ENCODE measurements at regions not wholly inside any gene's neighbourhood (a gene's known extent, or its start where the extent isn't known, plus 50 kb on each side); places are given as distances from the start of the nearest gene placed in this dataset.

DNA sequence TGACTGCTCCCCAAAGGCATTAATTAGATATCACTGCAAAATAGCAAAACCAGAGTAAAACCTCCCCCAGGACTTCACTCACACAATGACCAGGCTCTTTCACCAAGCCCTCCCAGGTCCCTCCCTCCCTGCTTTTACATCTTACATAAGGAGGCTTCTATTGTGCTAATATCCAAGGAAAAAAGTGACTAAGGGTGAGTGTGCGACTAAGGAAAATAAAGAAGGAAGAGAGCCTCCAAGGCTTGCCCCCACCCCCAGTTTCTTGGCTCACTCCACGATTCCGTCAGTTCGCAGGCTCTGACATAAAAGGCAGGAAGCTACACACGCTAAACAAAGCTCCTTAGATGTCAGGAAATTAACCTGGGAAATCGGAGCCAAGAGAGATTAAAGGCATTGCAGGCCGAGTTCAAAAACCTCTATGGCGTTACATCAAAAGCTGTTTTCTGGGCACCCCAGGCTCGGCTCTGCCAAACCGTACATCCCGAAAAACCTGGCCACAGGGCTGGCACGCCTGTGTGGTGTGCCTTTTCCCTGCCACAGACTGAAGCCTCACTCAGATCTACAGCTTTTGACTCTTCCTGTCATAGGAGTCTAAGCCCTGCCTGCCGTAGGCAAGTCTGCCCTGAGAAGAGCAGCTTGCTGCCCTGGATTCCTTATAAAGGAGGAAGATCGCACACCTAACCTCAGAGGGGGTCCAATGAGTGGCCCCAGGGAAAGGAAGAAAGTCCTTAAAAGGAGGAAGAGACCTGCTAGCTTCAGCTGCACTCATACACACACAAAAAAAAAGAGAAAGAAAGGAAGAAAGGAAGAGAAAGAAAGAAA, 67.0 kb upstream of the SERP2 start:
- H3K36me3 ChIP-seq, result no peaks in the 10 kb centered on the region
- H3K27ac ChIP-seq, result peak overlapping the region; percentile 42
- no peaks in the 10 kb centered on the region for H3K9me3 ChIP-seq (ENCODE audit: severe bottlenecking)
- TF ChIP-seq, protein P1, sequence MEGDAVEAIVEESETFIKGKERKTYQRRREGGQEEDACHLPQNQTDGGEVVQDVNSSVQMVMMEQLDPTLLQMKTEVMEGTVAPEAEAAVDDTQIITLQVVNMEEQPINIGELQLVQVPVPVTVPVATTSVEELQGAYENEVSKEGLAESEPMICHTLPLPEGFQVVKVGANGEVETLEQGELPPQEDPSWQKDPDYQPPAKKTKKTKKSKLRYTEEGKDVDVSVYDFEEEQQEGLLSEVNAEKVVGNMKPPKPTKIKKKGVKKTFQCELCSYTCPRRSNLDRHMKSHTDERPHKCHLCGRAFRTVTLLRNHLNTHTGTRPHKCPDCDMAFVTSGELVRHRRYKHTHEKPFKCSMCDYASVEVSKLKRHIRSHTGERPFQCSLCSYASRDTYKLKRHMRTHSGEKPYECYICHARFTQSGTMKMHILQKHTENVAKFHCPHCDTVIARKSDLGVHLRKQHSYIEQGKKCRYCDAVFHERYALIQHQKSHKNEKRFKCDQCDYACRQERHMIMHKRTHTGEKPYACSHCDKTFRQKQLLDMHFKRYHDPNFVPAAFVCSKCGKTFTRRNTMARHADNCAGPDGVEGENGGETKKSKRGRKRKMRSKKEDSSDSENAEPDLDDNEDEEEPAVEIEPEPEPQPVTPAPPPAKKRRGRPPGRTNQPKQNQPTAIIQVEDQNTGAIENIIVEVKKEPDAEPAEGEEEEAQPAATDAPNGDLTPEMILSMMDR (IDR thresholded peaks at IDR 0.05; ENCODE audit: low read depth, low read length), result no peak
- H3K27me3 ChIP-seq (ENCODE audit: insufficient read depth, low read depth, severe bottlenecking), result no peaks in the 10 kb centered on the region
- DNase-seq, result peak; percentile 25
- peak overlapping the region; percentile 34 for H3K4me3 ChIP-seq (ENCODE audit: low read depth, low read length)

DNA sequence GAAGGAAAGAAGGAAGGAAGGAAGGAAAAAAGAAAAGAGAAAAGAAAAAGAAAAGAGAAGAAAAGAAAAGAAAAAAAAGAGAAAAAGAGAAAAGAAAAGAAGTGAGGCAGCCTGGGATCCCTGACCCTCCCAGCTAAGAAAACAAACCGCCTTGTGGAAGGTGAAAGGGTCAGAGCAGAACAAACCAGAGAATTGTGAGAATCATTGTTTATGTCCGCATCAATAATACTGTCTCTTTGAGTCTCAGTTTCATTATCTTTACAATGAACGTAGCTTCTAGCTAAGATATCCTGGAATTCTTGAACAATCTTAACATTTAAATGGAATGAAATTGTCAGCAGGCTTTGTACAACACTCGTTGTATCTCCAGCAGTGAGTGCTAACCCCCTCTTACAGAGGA, 66.4 kb upstream of the SERP2 start:
- no peaks in the 10 kb centered on the region for H3K36me3 ChIP-seq
- H3K27me3 ChIP-seq (ENCODE audit: insufficient read depth, low read depth, severe bottlenecking), result no peaks in the 10 kb centered on the region
- TF ChIP-seq, protein P1 (IDR thresholded peaks at IDR 0.05; ENCODE audit: low read depth, low read length), result no peak
- no peak for DNase-seq
- H3K9me3 ChIP-seq (ENCODE audit: severe bottlenecking), result no peaks in the 10 kb centered on the region
- H3K27ac ChIP-seq, result no peak overlapping the region
- no peak overlapping the region for H3K4me3 ChIP-seq (ENCODE audit: low read depth, low read length)

DNA sequence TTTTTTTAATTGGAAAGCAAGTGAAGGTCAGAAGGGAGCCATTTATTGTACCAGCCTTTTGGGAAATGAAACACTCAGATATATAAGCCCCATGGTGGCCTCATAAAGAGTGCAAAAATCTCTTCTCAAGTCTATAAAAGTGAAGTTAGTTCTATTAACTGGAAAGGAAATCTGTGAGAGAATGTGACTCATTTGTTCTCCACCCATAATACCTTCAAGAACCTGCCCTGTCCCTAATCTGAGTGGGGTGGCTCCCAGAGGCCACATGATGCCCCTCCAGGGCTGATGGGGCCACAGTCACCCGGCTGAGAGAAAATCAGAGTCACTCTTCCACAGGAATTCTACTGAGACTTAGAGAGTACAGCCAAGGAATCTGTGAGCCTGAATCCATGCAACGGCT, 65.8 kb upstream of the SERP2 start:
- no peaks in the 10 kb centered on the region for H3K27me3 ChIP-seq (ENCODE audit: insufficient read depth, low read depth, severe bottlenecking)
- TF ChIP-seq, protein P1 (IDR thresholded peaks at IDR 0.05; ENCODE audit: low read depth, low read length), result no peak
- H3K27ac ChIP-seq, result no peak overlapping the region
- H3K4me3 ChIP-seq (ENCODE audit: low read depth, low read length), result no peak overlapping the region
- H3K9me3 ChIP-seq (ENCODE audit: severe bottlenecking), result no peaks in the 10 kb centered on the region
- H3K36me3 ChIP-seq, result no peaks in the 10 kb centered on the region
- no peak for DNase-seq

DNA sequence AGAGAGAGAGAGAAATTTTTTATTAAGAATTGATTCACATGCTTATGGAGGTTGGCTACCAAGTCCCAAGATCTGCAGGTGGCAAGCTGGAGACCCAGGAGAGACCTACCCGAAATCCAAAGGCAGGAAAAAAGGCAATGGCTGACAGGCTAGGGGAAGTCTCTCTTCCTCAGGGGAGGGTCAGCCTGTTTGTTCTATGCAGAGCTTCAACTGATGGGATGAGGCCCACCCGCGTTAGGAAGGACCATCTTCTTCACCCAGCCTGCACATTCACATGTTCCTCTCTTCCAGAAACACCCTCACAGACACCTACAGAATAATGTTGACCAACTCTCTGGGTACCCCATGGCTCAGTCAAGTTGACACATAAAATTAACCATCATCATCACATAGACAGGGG, 65.3 kb upstream of the SERP2 start:
- DNase-seq, result no peak
- no peak overlapping the region for H3K4me3 ChIP-seq (ENCODE audit: low read depth, low read length)
- TF ChIP-seq, protein P1 (IDR thresholded peaks at IDR 0.05; ENCODE audit: low read depth, low read length), result no peak
- no peaks in the 10 kb centered on the region for H3K27me3 ChIP-seq (ENCODE audit: insufficient read depth, low read depth, severe bottlenecking)
- H3K36me3 ChIP-seq, result no peaks in the 10 kb centered on the region
- H3K9me3 ChIP-seq (ENCODE audit: severe bottlenecking), result no peaks in the 10 kb centered on the region
- H3K27ac ChIP-seq, result no peak overlapping the region

DNA sequence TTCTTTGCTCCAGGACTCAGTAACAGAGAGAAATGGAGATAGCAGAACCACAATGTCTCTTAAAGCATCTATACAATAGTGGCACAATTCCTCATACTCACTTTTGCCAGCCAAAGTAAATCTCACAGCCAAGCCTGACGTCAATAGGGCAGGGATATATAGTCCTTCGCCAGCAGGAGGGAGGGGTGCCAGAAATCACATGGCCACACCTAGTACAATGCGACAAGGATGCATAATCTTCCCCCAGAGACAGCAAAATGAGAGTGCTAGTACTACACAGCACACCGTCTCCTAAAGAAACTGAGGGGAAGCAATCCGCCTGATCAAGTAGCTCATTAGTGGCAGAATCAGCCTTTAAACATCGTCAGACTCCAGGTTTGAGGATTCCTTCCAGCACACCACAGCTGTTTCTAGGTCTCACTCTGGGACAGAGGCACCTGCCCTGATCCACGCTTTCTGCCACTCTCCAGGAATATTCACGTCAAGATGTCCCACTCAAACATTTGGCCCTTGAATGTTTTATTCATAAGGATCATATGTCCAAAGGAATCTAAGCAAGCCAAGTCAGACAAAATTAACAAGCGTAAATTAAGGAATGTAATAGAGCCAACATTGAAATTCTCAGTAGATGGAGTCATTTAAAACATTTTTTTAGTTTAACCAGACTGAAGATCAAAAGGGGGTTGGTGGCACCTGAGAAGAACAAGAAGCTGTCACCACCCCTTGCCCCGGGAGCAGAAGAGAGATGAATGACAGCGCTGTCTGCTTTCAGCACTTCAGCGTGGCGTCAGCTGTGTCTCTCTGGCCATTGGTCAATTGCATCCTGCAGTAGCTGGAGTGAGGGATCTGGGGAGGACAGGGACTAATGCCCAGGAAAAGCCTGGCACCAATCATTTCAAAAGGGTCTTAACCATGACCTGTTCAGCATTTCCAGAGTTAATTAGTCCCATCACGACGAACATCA, 63.5 kb upstream of the SERP2 start:
- Histone ChIP-seq H3K36me3 (no peaks in the 10 kb centered on the region), H3K4me3 (ENCODE audit: low read depth, low read length) (no peak overlapping the region), H3K27ac (no peak overlapping the region), H3K9me3 (ENCODE audit: severe bottlenecking) (no peaks in the 10 kb centered on the region), H3K27me3 (ENCODE audit: insufficient read depth, low read depth, severe bottlenecking) (no peaks in the 10 kb centered on the region)
- TF ChIP-seq, protein P1 (IDR thresholded peaks at IDR 0.05; ENCODE audit: low read depth, low read length), result no peak
- DNase-seq, result no peak

Measured in WERI-Rb-1 (cell line).